ENCODE measurements at regions not wholly inside any gene's neighbourhood (a gene's known extent, or its start where the extent isn't known, plus 50 kb on each side); places are given as distances from the start of the nearest gene placed in this dataset.

DNA sequence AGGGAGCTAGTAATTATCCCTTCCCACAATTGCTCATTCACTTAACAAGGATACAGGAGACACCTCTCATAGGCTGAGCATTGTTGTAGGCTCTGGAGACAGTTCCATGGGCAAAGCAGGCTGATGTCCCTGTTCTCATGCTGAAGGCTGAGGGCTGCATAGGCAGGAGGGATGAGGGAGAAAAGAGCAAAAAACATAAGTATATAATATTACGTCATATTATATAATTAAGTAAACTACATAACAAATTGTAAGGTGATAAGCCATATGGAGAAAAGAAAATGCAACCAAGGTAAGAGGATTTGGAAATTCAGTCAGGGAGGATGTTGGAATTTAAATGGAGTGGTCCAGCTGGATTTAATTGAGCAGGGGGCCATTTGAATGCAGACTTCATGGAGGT is 380.6 kb upstream of the ST6GAL2 start:
- intact Hi-C loops (cut with DNase I; ENCODE audit: low total_unique reads) = no loop called here

GRCh38 chr2:107267086-107267485 is 381.1 kb upstream of the ST6GAL2 start:
- no peak for TF ChIP-seq POLR2AphosphoS5 (IDR thresholded peaks at IDR 0.05)
- TF ChIP-seq CTCF (IDR thresholded peaks at IDR 0.05) = no peak
- TF ChIP-seq EP300 (IDR thresholded peaks at IDR 0.05) = no peak
- no peak for TF ChIP-seq POLR2A (IDR thresholded peaks at IDR 0.05)
- Histone ChIP-seq H3K9me3 (no peaks in the 10 kb centered on the region), H3K4me3 (no peak overlapping the region), H3K4me1 (no peaks in the 10 kb centered on the region), H3K36me3 (no peaks in the 10 kb centered on the region), H3K27ac (no peak overlapping the region), H3K27me3 (no peaks in the 10 kb centered on the region)
- intact Hi-C loops (cut with DNase I; ENCODE audit: low total_unique reads) = no loop called here
- no peak for DNase-seq
- 76 to 82% (median 78%) methylated on average over 3 of the region's 3 CpGs for WGBS, 5 donors

More for the DNA sequence above, 380.6 kb upstream of the ST6GAL2 start:
- no peak for DNase-seq
- 77 to 100% (median 93%) methylated on average over 1 of the region's 1 CpG for WGBS, 5 donors
- H3K27ac ChIP-seq = no peak overlapping the region
- H3K4me3 ChIP-seq = no peak overlapping the region
- TF ChIP-seq POLR2AphosphoS5 (IDR thresholded peaks at IDR 0.05) (no peak), EP300 (IDR thresholded peaks at IDR 0.05) (no peak), POLR2A (IDR thresholded peaks at IDR 0.05) (no peak), CTCF (IDR thresholded peaks at IDR 0.05) (no peak)
- no peaks in the 10 kb centered on the region for H3K9me3 ChIP-seq
- H3K4me1 ChIP-seq = no peaks in the 10 kb centered on the region
- H3K27me3 ChIP-seq = no peaks in the 10 kb centered on the region
- no peaks in the 10 kb centered on the region for H3K36me3 ChIP-seq

GRCh38 chr2:107276034-107276433 is 390.1 kb upstream of the ST6GAL2 start:
- no peak for DNase-seq
- intact Hi-C loops (cut with DNase I; ENCODE audit: low total_unique reads) = no loop called here
- Histone ChIP-seq H3K4me1 (no peaks in the 10 kb centered on the region), H3K27ac (no peak overlapping the region), H3K4me3 (no peak overlapping the region), H3K36me3 (no peaks in the 10 kb centered on the region), H3K9me3 (no peaks in the 10 kb centered on the region), H3K27me3 (no peaks in the 10 kb centered on the region)
- 58 to 74% (median 70%) methylated on average over 2 of the region's 2 CpGs for WGBS, 5 donors
- no peak for TF ChIP-seq CTCF (IDR thresholded peaks at IDR 0.05)
- no peak for TF ChIP-seq EP300 (IDR thresholded peaks at IDR 0.05)
- TF ChIP-seq POLR2AphosphoS5 (IDR thresholded peaks at IDR 0.05) = no peak

GRCh38 chr2:107278672-107279071 is 392.7 kb upstream of the ST6GAL2 start:
- TF ChIP-seq EP300 (IDR thresholded peaks at IDR 0.05) = no peak
- no peak for TF ChIP-seq CTCF (IDR thresholded peaks at IDR 0.05)
- TF ChIP-seq POLR2A (IDR thresholded peaks at IDR 0.05) = no peak
- WGBS, 5 donors = 57 to 89% (median 64%) methylated on average over 1 of the region's 1 CpG
- intact Hi-C loops (cut with DNase I; ENCODE audit: low total_unique reads) = no loop called here
- Histone ChIP-seq H3K27ac (no peak overlapping the region), H3K9me3 (no peaks in the 10 kb centered on the region), H3K36me3 (no peaks in the 10 kb centered on the region), H3K4me1 (no peaks in the 10 kb centered on the region), H3K27me3 (no peaks in the 10 kb centered on the region), H3K4me3 (no peak overlapping the region)
- no peak for DNase-seq

All from stomach (tissue), 8 donors.